Endodermal cell (in vitro differentiated cells): ENCODE measurements at regions not wholly inside any gene's neighbourhood (a gene's known extent, or its start where the extent isn't known, plus 50 kb on each side); places are given as distances from the start of the nearest gene placed in this dataset.
A peak's percentile ranks its signal among the peaks of the same experiment; 100 is the strongest.

Source experiments
- DNase-seq: peaks from one replicate; pipeline ENCODE4 v3.0.0-alpha.2; 2017
- H3K27ac ChIP-seq: 2 replicates; pipeline ENCODE4 v1.5.1; 2013; ENCODE audit warnings: mild to moderate bottlenecking, low read depth, low read length, moderate library complexity
- H3K27me3 ChIP-seq: 2 replicates; pipeline ENCODE4 v1.6.1; 2013; ENCODE audit warnings: mild to moderate bottlenecking, low read length, moderate library complexity; ENCODE audit not compliant: insufficient read depth, control insufficient read depth, poor library complexity, severe bottlenecking
- H3K36me3 ChIP-seq: 2 replicates; pipeline ENCODE4 v1.7.0; 2013; ENCODE audit warnings: mild to moderate bottlenecking, low read length, moderate library complexity; ENCODE audit not compliant: control insufficient read depth, insufficient read depth
- H3K4me1 ChIP-seq: one replicate; pipeline ENCODE4 v1.7.0; 2013; ENCODE audit warnings: low read length; ENCODE audit not compliant: control insufficient read depth, insufficient read depth
- H3K4me3 ChIP-seq: 2 replicates; pipeline ENCODE4 v1.5.1; 2013; ENCODE audit warnings: mild to moderate bottlenecking, low read length, moderate library complexity
- H3K9ac ChIP-seq: 2 replicates; pipeline ENCODE4 v1.6.1; 2013; ENCODE audit warnings: mild to moderate bottlenecking, low read length, moderate library complexity; ENCODE audit not compliant: poor library complexity, severe bottlenecking; ENCODE audit errors: extremely low read depth
- H3K9me3 ChIP-seq: 2 replicates; pipeline ENCODE4 v1.6.1; 2013; ENCODE audit warnings: mild to moderate bottlenecking, low read length, moderate library complexity; ENCODE audit not compliant: control insufficient read depth
- H3K27ac Mint-ChIP-seq: 2 replicates; pipeline ENCODE4 v1.8.0; 2020; ENCODE audit warnings: mixed read lengths
- H3K27me3 Mint-ChIP-seq: 2 replicates; pipeline ENCODE4 v1.8.0; 2021; ENCODE audit warnings: mild to moderate bottlenecking, mixed read lengths; ENCODE audit not compliant: insufficient read depth
- H3K36me3 Mint-ChIP-seq: 2 replicates; pipeline ENCODE4 v1.8.0; 2020; ENCODE audit warnings: low read depth, mixed read lengths
- H3K4me1 Mint-ChIP-seq: 2 replicates; pipeline ENCODE4 v1.8.0; 2020; ENCODE audit warnings: mixed read lengths
- H3K4me3 Mint-ChIP-seq: 2 replicates; pipeline ENCODE4 v1.8.0; 2020; ENCODE audit warnings: mild to moderate bottlenecking, moderate library complexity, mixed read lengths
- H3K9me3 Mint-ChIP-seq: 2 replicates; pipeline ENCODE4 v1.8.0; 2020; ENCODE audit warnings: mild to moderate bottlenecking, mixed read lengths
- WGBS, 2 experiments: methylation state at CpG; one replicate each; pipeline versions ENCODE4 v1.1.5 to v1.1.7; 2013; ENCODE audit warnings: missing lambda C conversion rate in 2 of 2, mixed read lengths in 1 of 2; ENCODE audit not compliant: insufficient coverage in 1 of 2, insufficient read length in 1 of 2; 5-methylcytosine and 5-hydroxymethylcytosine counted together
- TF ChIP-seq, protein P1 (sequence below): fragments of 200-600 bp; sonication (generic); conservative IDR thresholded peaks from 2 replicates; pipeline ENCODE4 v1.5.0; 2021; ENCODE audit warnings: antibody characterized with exemption, mild to moderate bottlenecking

DNA sequence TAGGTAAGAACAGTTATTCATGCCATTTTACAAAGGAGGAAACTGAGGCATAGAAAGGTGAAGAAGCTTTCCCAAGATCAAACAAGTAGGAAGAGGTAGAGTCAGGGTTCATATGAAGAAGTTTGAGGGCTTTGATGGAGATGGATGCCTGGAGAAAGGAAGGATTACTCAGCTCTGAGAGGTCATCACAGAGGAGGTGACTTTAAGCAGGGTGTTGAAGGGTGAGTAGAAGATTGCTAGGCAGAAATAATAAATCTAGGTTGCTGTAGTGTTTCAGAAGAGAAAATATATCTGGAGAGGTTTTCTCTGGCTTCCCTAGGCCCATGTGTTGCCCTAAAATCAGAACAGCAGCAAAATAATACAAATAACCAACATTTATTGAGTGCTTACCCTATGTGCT lies 196.3 kb downstream of the PALM2AKAP2 start:
- Mint-ChIP-seq H3K4me1 (no peaks in the 10 kb centered on the region), H3K27me3 (no peaks in the 10 kb centered on the region), H3K36me3 (no peaks in the 10 kb centered on the region), H3K27ac (no peak overlapping the region), H3K9me3 (no peaks in the 10 kb centered on the region), H3K4me3 (no peak overlapping the region)
- Histone ChIP-seq H3K27me3 (no peaks in the 10 kb centered on the region), H3K4me3 (no peak overlapping the region), H3K9me3 (no peaks in the 10 kb centered on the region), H3K9ac (no peak overlapping the region), H3K36me3 (no peaks in the 10 kb centered on the region), H3K4me1 (no peaks in the 10 kb centered on the region), H3K27ac (no peak overlapping the region)
- no peak for DNase-seq
- TF ChIP-seq, protein P1, sequence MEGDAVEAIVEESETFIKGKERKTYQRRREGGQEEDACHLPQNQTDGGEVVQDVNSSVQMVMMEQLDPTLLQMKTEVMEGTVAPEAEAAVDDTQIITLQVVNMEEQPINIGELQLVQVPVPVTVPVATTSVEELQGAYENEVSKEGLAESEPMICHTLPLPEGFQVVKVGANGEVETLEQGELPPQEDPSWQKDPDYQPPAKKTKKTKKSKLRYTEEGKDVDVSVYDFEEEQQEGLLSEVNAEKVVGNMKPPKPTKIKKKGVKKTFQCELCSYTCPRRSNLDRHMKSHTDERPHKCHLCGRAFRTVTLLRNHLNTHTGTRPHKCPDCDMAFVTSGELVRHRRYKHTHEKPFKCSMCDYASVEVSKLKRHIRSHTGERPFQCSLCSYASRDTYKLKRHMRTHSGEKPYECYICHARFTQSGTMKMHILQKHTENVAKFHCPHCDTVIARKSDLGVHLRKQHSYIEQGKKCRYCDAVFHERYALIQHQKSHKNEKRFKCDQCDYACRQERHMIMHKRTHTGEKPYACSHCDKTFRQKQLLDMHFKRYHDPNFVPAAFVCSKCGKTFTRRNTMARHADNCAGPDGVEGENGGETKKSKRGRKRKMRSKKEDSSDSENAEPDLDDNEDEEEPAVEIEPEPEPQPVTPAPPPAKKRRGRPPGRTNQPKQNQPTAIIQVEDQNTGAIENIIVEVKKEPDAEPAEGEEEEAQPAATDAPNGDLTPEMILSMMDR: no peak

DNA sequence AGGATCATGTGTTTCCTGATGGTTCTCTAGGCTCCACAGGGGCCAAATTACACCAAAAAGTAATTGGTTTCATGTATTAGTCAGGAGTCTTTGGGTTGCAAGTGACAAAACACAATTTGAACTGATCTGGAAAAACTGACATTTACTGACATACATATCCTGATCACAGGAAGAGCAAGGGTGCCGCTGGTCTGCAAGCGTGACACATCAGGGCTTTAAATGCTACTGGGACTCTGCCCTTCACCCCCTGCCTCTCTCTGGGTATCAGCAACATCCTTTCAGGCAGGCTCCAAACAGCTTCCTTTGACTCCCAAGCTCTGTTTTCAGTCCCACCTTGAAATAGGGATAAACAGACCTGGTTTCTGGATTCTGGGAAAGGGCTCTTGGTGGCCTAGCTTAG lies 197.5 kb downstream of the PALM2AKAP2 start:
- Histone ChIP-seq H3K27me3 (no peaks in the 10 kb centered on the region), H3K4me1 (no peaks in the 10 kb centered on the region), H3K36me3 (no peaks in the 10 kb centered on the region), H3K27ac (no peak overlapping the region), H3K9me3 (no peaks in the 10 kb centered on the region), H3K4me3 (no peak overlapping the region), H3K9ac (no peak overlapping the region)
- no peak overlapping the region for H3K4me3 Mint-ChIP-seq
- H3K36me3 Mint-ChIP-seq: no peaks in the 10 kb centered on the region
- H3K4me1 Mint-ChIP-seq: no peaks in the 10 kb centered on the region
- no peaks in the 10 kb centered on the region for H3K27me3 Mint-ChIP-seq
- DNase-seq: peak; percentile 10
- H3K27ac Mint-ChIP-seq: no peak overlapping the region
- TF ChIP-seq, protein P1: no peak
- H3K9me3 Mint-ChIP-seq: peaks cover 6% of the 10 kb centered on the region
- 94 to 100% methylated on average over 2 of the region's 2 CpGs for WGBS, 2 experiments

DNA sequence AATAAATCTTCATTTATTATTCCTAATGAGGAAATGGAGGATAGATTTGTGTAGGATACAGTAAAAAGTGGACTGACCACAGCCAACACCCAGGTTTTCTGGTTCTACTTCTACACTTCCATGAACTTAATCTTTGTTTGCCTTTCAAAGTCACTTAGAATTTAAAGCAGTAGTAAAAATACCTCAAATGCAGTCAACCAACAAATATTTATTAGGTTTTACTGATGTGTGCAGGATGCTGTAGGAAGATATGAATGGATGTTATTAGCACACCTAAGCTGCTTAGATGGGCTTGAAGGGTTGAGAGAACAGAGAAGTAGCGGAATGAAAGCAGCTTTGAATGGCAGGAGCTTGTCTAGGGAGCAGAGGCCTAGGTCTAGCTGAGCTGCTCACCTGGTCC lies 201.1 kb downstream of the PALM2AKAP2 start:
- H3K9me3 Mint-ChIP-seq: peaks cover 6% of the 10 kb centered on the region
- no peak overlapping the region for H3K27ac Mint-ChIP-seq
- Histone ChIP-seq H3K36me3 (no peaks in the 10 kb centered on the region), H3K4me1 (no peaks in the 10 kb centered on the region), H3K4me3 (no peak overlapping the region), H3K9me3 (no peaks in the 10 kb centered on the region), H3K27ac (no peak overlapping the region), H3K27me3 (no peaks in the 10 kb centered on the region), H3K9ac (no peak overlapping the region)
- TF ChIP-seq, protein P1: no peak
- 67 to 71% methylated on average over 1 of the region's 1 CpG for WGBS, 2 experiments
- no peaks in the 10 kb centered on the region for H3K36me3 Mint-ChIP-seq
- no peaks in the 10 kb centered on the region for H3K27me3 Mint-ChIP-seq
- H3K4me3 Mint-ChIP-seq: no peak overlapping the region
- no peaks in the 10 kb centered on the region for H3K4me1 Mint-ChIP-seq
- peak; percentile 11 for DNase-seq
